ENCODE measurements at regions not wholly inside any gene's neighbourhood (a gene's known extent, or its start where the extent isn't known, plus 50 kb on each side); places are given as distances from the start of the nearest gene placed in this dataset.
"Not testable (repeated sequence)": the region's sequence is repeated elsewhere in the genome, so short reads cannot be mapped to it uniquely, and the experiment has no call there.

- Mint-ChIP-seq H3K4me3 (no peak overlapping the region), H3K27me3 (peaks cover 7% of the 10 kb centered on the region), H3K9me3 (peaks cover 5% of the 10 kb centered on the region), H3K4me1 (ENCODE audit: unreplicated experiment) (peaks cover 11% of the 10 kb centered on the region), H3K27ac (no peak overlapping the region), H3K36me3 (no peaks in the 10 kb centered on the region)
- DNase-seq (ENCODE audit: extremely low spot score, unreplicated experiment), result no peak
- no peak for TF ChIP-seq CTCF (conservative IDR thresholded peaks at IDR 0.05)
These were observed 161.9 kb downstream of the HHIPL2 start for GRCh38 chr1:222385955-222386354.

DNA sequence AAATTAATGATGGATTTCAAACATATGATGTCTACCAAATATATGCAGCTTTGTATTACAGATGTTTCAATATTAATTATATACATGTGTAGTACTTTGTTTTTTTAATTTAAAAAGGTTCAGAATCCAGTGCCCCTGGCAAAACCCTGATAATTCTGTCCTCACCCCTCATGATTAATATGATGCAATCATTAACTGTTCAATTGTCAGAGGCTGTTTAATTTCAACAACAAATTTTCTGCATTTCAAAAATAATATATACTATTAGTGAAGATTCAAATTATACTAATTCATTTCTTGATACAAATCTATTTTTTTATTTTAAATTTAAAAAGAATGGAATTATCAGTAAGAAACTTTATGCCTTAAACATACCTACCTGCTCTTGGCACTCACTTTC lies 162.6 kb downstream of the HHIPL2 start:
- TF ChIP-seq CTCF (conservative IDR thresholded peaks at IDR 0.05), result no peak
- Mint-ChIP-seq H3K27me3 (peaks cover 4% of the 10 kb centered on the region), H3K9me3 (peaks cover 12% of the 10 kb centered on the region), H3K4me1 (ENCODE audit: unreplicated experiment) (peaks cover 6% of the 10 kb centered on the region), H3K27ac (no peak overlapping the region), H3K4me3 (no peak overlapping the region), H3K36me3 (no peaks in the 10 kb centered on the region)
- no peak for DNase-seq (ENCODE audit: extremely low spot score, unreplicated experiment)

DNA sequence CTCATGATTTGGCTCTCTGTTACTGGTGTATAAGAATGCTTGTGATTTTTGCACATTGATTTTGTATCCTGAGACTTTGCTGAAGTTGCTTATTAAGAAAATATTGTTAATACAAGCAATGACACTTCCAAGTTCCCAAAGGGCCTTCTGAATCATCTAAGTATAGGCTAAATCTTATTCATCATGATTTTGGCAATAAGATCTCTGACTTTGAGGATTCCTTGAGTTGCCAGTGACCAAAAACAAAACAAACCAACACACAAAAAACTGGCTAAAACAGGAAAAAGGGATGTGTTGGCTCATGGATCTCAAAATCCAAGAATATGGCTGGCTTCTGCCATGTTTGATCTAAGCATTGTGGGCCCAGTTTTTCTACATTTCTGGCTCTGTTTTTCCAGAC lies 163.4 kb downstream of the HHIPL2 start:
- peaks cover under 1% of the 10 kb centered on the region for H3K27me3 Mint-ChIP-seq
- H3K27ac Mint-ChIP-seq, result no peak overlapping the region
- DNase-seq (ENCODE audit: extremely low spot score, unreplicated experiment), result no peak

DNA sequence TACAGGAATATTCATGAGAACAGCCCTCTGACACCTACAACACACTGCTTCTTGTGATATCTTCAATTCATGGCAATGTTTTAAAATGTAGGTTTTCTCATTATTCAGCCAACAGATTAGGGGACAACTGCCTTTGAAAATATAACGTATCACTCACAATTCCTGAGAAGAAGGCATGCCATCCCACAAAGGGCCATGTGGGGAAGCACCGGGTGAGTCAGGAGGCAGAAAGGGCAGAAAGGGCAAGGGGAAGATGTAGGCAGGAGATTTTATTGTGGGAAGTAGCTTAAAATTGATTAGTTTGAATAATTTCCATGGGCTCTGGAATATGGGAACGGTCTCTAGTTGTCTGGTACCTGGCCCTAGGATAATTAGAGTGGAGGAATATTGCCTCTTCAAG lies 165.7 kb downstream of the HHIPL2 start:
- Mint-ChIP-seq H3K4me3 (no peak overlapping the region), H3K36me3 (no peaks in the 10 kb centered on the region), H3K27me3 (no peaks in the 10 kb centered on the region), H3K9me3 (peaks cover 11% of the 10 kb centered on the region), H3K27ac (no peak overlapping the region), H3K4me1 (ENCODE audit: unreplicated experiment) (peaks cover 6% of the 10 kb centered on the region)
- TF ChIP-seq CTCF (conservative IDR thresholded peaks at IDR 0.05), result no peak
- no peak for DNase-seq (ENCODE audit: extremely low spot score, unreplicated experiment)

More for the DNA sequence above, 163.4 kb downstream of the HHIPL2 start:
- Mint-ChIP-seq H3K9me3 (peaks cover 15% of the 10 kb centered on the region), H3K36me3 (no peaks in the 10 kb centered on the region), H3K4me1 (ENCODE audit: unreplicated experiment) (peaks cover 6% of the 10 kb centered on the region), H3K4me3 (no peak overlapping the region)
- TF ChIP-seq CTCF (conservative IDR thresholded peaks at IDR 0.05), result no peak

DNA sequence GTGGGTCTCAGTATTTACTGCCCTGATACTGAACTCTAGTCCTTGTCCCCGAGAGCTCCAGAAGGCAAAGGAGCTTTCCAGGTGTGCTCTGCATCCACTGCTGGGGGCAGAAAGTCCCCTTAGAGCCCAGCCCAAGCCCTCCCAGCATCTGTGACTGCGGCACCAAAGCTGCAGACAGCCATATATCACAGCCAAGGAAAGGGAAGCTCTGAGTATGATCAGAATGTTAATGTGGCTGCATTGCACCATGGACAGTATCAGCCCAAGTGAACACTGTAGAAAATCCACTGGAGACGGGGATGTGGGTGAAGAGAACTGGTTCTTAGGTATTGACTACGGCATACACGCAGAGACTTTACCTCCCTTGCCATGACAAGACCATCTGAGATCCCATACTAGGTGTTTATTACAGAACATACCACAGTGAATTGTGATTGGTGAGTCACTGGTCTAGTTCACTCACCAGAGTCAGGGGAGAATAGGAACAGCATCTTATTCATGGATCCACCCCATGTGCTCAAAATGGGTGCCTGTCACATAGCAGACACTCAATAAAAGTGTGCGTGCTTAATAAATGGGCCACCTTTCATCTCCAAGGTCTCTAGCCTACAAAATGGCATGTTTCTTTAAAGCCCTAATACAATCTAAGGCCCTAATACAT lies 170.3 kb downstream of the HHIPL2 start:
- Mint-ChIP-seq H3K9me3 (peaks cover 11% of the 10 kb centered on the region), H3K27ac (no peak overlapping the region), H3K4me1 (ENCODE audit: unreplicated experiment) (peaks cover 11% of the 10 kb centered on the region), H3K27me3 (peaks cover 15% of the 10 kb centered on the region), H3K36me3 (no peaks in the 10 kb centered on the region), H3K4me3 (no peak overlapping the region)
- TF ChIP-seq CTCF (conservative IDR thresholded peaks at IDR 0.05), result no peak
- DNase-seq (ENCODE audit: extremely low spot score, unreplicated experiment), result no peak

DNA sequence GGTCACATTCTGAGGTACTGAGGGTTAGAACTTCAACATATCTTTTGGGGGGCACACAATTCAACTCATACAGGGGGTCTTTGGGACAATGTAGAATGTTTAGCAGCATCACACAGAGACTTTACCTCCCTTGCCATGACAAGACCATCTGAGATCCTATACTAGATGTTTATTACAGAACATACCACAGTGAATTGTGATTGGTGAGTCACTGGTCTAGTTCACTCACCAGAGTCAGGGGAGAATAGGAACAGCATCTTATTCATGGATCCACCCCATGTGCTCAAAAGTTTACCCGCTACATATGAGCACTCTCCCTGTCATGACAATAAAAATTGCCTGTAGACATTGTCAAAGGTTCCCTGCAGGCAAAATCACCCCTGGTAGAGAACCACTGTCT lies 171.1 kb downstream of the HHIPL2 start:
- not testable (repeated sequence) for H3K27ac Mint-ChIP-seq; H3K36me3 Mint-ChIP-seq; H3K4me3 Mint-ChIP-seq; DNase-seq (ENCODE audit: extremely low spot score, unreplicated experiment)
- Mint-ChIP-seq H3K27me3 (peaks cover 15% of the 10 kb centered on the region), H3K4me1 (ENCODE audit: unreplicated experiment) (peaks cover 11% of the 10 kb centered on the region), H3K9me3 (peaks cover 11% of the 10 kb centered on the region)
